ENCODE measurements at regions not wholly inside any gene's neighbourhood (a gene's known extent, or its start where the extent isn't known, plus 50 kb on each side); places are given as distances from the start of the nearest gene placed in this dataset.

- DNase-seq (ENCODE audit: low read depth in 1 of 2, low spot score in 1 of 2) = no peak
Measured at GRCh38 chr12:41983394-41983793, 161.3 kb downstream of the GXYLT1 start.

- DNase-seq (ENCODE audit: low read depth in 1 of 2, low spot score in 1 of 2) = no peak
Measured at GRCh38 chr12:41981758-41982157, 162.9 kb downstream of the GXYLT1 start.

- no peak for DNase-seq (ENCODE audit: low read depth in 1 of 2, low spot score in 1 of 2)
Measured at GRCh38 chr12:41981013-41981412, 163.7 kb downstream of the GXYLT1 start.

GRCh38 chr12:41980390-41980789 is 164.3 kb downstream of the GXYLT1 start:
- no peak for DNase-seq (ENCODE audit: low read depth in 1 of 2, low spot score in 1 of 2)

GRCh38 chr12:41979574-41979973 is 165.1 kb downstream of the GXYLT1 start:
- no peak for DNase-seq (ENCODE audit: low read depth in 1 of 2, low spot score in 1 of 2)

- DNase-seq (ENCODE audit: low read depth in 1 of 2, low spot score in 1 of 2) = no peak
Measured at GRCh38 chr12:41972598-41972997, 172.1 kb downstream of the GXYLT1 start.

- no peak for DNase-seq (ENCODE audit: low read depth in 1 of 2, low spot score in 1 of 2)
Measured at GRCh38 chr12:41972196-41972595, 172.5 kb downstream of the GXYLT1 start.

GRCh38 chr12:41970744-41971143 is 173.9 kb downstream of the GXYLT1 start:
- DNase-seq (ENCODE audit: low read depth in 1 of 2, low spot score in 1 of 2) = no peak

GRCh38 chr12:41968599-41968998 is 176.1 kb downstream of the GXYLT1 start:
- DNase-seq (ENCODE audit: low read depth in 1 of 2, low spot score in 1 of 2) = no peak

- no peak for DNase-seq (ENCODE audit: low read depth in 1 of 2, low spot score in 1 of 2)
Measured at GRCh38 chr12:41967668-41968500, 176.8 kb downstream of the GXYLT1 start.

GRCh38 chr12:41966916-41967315 is 177.8 kb downstream of the GXYLT1 start:
- DNase-seq (ENCODE audit: low read depth in 1 of 2, low spot score in 1 of 2) = no peak

GRCh38 chr12:41966001-41966400 is 178.7 kb downstream of the GXYLT1 start:
- no peak for DNase-seq (ENCODE audit: low read depth in 1 of 2, low spot score in 1 of 2)

- no peak for DNase-seq (ENCODE audit: low read depth in 1 of 2, low spot score in 1 of 2)
Measured at GRCh38 chr12:41963398-41963797, 181.3 kb downstream of the GXYLT1 start.

GRCh38 chr12:41962171-41962572 is 182.5 kb downstream of the GXYLT1 start:
- DNase-seq (ENCODE audit: low read depth in 1 of 2, low spot score in 1 of 2) = no peak

- DNase-seq (ENCODE audit: low read depth in 1 of 2, low spot score in 1 of 2) = no peak
Measured at GRCh38 chr12:41959271-41959670, 185.4 kb downstream of the GXYLT1 start.

GRCh38 chr12:41956353-41956752 is 188.3 kb downstream of the GXYLT1 start:
- DNase-seq (ENCODE audit: low read depth in 1 of 2, low spot score in 1 of 2) = no peak

GRCh38 chr12:41950455-41950854 is 194.2 kb downstream of the GXYLT1 start:
- DNase-seq (ENCODE audit: low read depth in 1 of 2, low spot score in 1 of 2) = no peak

GRCh38 chr12:41946106-41946505 is 198.6 kb downstream of the GXYLT1 start:
- no peak for DNase-seq (ENCODE audit: low read depth in 1 of 2, low spot score in 1 of 2)

GRCh38 chr12:41944216-41944615 is 200.5 kb downstream of the GXYLT1 start:
- no peak for DNase-seq (ENCODE audit: low read depth in 1 of 2, low spot score in 1 of 2)

GRCh38 chr12:41943671-41944070 is 201.0 kb downstream of the GXYLT1 start:
- DNase-seq (ENCODE audit: low read depth in 1 of 2, low spot score in 1 of 2) = no peak

GRCh38 chr12:41942354-41942753 is 202.3 kb downstream of the GXYLT1 start:
- DNase-seq (ENCODE audit: low read depth in 1 of 2, low spot score in 1 of 2) = no peak

GRCh38 chr12:41941079-41941478 is 203.6 kb downstream of the GXYLT1 start:
- no peak for DNase-seq (ENCODE audit: low read depth in 1 of 2, low spot score in 1 of 2)

- no peak for DNase-seq (ENCODE audit: low read depth in 1 of 2, low spot score in 1 of 2)
Measured at GRCh38 chr12:41940571-41940970, 204.1 kb downstream of the GXYLT1 start.

Data from activated CD4-positive, alpha-beta T cell treated with anti-CD3 and anti-CD28 coated beads, Interleukin-2, amount 50 U/mL, for 24 hours (primary cell).